ENCODE measurements at regions not wholly inside any gene's neighbourhood (a gene's known extent, or its start where the extent isn't known, plus 50 kb on each side); places are given as distances from the start of the nearest gene placed in this dataset.
A peak's percentile ranks its signal among the peaks of the same experiment; 100 is the strongest.

- ATAC-seq (ENCODE audit: insufficient read depth, low FRiP score) = no peak
- TF ChIP-seq CTCF (IDR thresholded peaks at IDR 0.05; ENCODE audit: control extremely low read depth, extremely low read depth) = no peak
- H3K4me1 ChIP-seq (ENCODE audit: control insufficient read depth in 5 of 5, insufficient read depth in 5 of 5, low read length in 5 of 5) = no peaks in the 10 kb centered on the region
- WGBS, 2 donors = 60 to 74% methylated on average over 4 of the region's 4 CpGs
- DNase-seq = peak in 2 of 3 donors; percentile 4 to 26
- H3K9ac ChIP-seq (ENCODE audit: insufficient read depth in 1 of 2, low read length in 2 of 2) = no peak overlapping the region
- no peak overlapping the region for H3K4me3 ChIP-seq
- H3K9me3 ChIP-seq (ENCODE audit: control insufficient read depth in 4 of 4, insufficient read depth in 3 of 4, low read length in 3 of 4) = no peaks in the 10 kb centered on the region
- H3K36me3 ChIP-seq (ENCODE audit: control insufficient read depth in 4 of 4, insufficient read depth in 4 of 4, low read length in 4 of 4) = no peaks in the 10 kb centered on the region
- H3K27me3 ChIP-seq (ENCODE audit: control insufficient read depth in 3 of 3, insufficient read depth in 3 of 3, low read length in 2 of 3) = peaks cover 0 to 2% (median 0%) of the 10 kb centered on the region in 3 donors
- H3K27ac ChIP-seq (ENCODE audit: low read depth in 1 of 2, low read length in 1 of 2) = no peak overlapping the region
Measured at GRCh38 chr21:19276665-19277064, 873.1 kb upstream of the TMPRSS15 start.

- H3K4me1 ChIP-seq (ENCODE audit: control insufficient read depth in 5 of 5, insufficient read depth in 5 of 5, low read length in 5 of 5) = no peaks in the 10 kb centered on the region
- H3K27me3 ChIP-seq (ENCODE audit: control insufficient read depth in 3 of 3, insufficient read depth in 3 of 3, low read length in 2 of 3) = no peaks in the 10 kb centered on the region
- ATAC-seq (ENCODE audit: insufficient read depth, low FRiP score) (no peak), DNase-seq (no peak)
- 84 to 88% methylated on average over 2 of the region's 2 CpGs for WGBS, 2 donors
- no peak for TF ChIP-seq CTCF (IDR thresholded peaks at IDR 0.05; ENCODE audit: control extremely low read depth, extremely low read depth)
- no peak overlapping the region for H3K9ac ChIP-seq (ENCODE audit: insufficient read depth in 1 of 2, low read length in 2 of 2)
- H3K27ac ChIP-seq (ENCODE audit: low read depth in 1 of 2, low read length in 1 of 2) = no peak overlapping the region
- H3K4me3 ChIP-seq = no peak overlapping the region
- H3K36me3 ChIP-seq (ENCODE audit: control insufficient read depth in 4 of 4, insufficient read depth in 4 of 4, low read length in 4 of 4) = no peaks in the 10 kb centered on the region
- H3K9me3 ChIP-seq (ENCODE audit: control insufficient read depth in 4 of 4, insufficient read depth in 3 of 4, low read length in 3 of 4) = no peaks in the 10 kb centered on the region
Measured at GRCh38 chr21:19286876-19287275, 883.3 kb upstream of the TMPRSS15 start.

DNA sequence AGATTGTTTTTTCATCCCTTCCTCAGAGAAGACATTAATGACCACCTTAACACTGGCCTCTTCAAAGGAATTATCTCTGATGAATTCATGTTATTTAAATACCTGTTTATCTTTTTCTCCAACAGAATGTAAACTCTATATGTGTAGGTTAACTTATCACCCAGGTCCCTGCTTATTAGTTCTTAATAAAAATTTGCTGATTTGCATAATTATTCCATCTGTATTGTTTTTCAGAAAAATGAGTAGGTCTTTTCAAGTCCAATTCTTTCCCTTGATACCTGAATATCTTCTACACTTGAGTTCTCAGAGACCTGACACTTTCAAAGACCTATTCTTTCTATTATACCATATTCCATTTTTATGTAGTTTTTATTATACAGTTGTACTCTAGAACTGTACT, 886.7 kb upstream of the TMPRSS15 start:
- no peaks in the 10 kb centered on the region for H3K4me1 ChIP-seq (ENCODE audit: control insufficient read depth in 5 of 5, insufficient read depth in 5 of 5, low read length in 5 of 5)
- H3K36me3 ChIP-seq (ENCODE audit: control insufficient read depth in 4 of 4, insufficient read depth in 4 of 4, low read length in 4 of 4) = no peaks in the 10 kb centered on the region
- DNase-seq = no peak
- no peak for TF ChIP-seq CTCF (IDR thresholded peaks at IDR 0.05; ENCODE audit: control extremely low read depth, extremely low read depth)
- no peak overlapping the region for H3K9ac ChIP-seq (ENCODE audit: insufficient read depth in 1 of 2, low read length in 2 of 2)
- ATAC-seq (ENCODE audit: insufficient read depth, low FRiP score) = no peak
- no peaks in the 10 kb centered on the region for H3K9me3 ChIP-seq (ENCODE audit: control insufficient read depth in 4 of 4, insufficient read depth in 3 of 4, low read length in 3 of 4)
- no peak overlapping the region for H3K27ac ChIP-seq (ENCODE audit: low read depth in 1 of 2, low read length in 1 of 2)
- H3K27me3 ChIP-seq (ENCODE audit: control insufficient read depth in 3 of 3, insufficient read depth in 3 of 3, low read length in 2 of 3) = no peaks in the 10 kb centered on the region
- no peak overlapping the region for H3K4me3 ChIP-seq

DNA sequence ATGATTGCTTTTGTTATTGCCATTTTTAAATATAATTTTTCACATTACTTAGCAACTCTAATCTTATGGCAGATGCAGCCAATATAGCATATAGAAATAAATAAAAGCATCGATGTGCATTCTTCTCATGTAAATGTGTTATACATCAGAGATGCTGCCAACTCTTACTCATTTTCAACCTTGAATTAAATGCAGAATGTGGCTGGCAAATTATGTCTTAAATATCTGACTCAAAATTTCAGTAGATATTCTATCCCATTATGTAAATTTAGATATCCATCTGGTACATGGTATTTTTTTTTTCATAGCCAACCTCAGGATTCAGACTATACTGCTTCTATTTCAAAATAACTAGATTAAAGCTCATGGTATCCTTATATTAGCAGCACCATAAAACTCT, 916.7 kb upstream of the TMPRSS15 start:
- no peak for DNase-seq
- no peak for ATAC-seq (ENCODE audit: insufficient read depth, low FRiP score)
- Histone ChIP-seq H3K27ac (ENCODE audit: low read depth in 1 of 2, low read length in 1 of 2) (no peak overlapping the region), H3K9me3 (ENCODE audit: control insufficient read depth in 4 of 4, insufficient read depth in 3 of 4, low read length in 3 of 4) (peaks cover 0 to 7% (median 0%) of the 10 kb centered on the region in 4 donors), H3K36me3 (ENCODE audit: control insufficient read depth in 4 of 4, insufficient read depth in 4 of 4, low read length in 4 of 4) (no peaks in the 10 kb centered on the region), H3K4me3 (no peak overlapping the region), H3K9ac (ENCODE audit: insufficient read depth in 1 of 2, low read length in 2 of 2) (no peak overlapping the region), H3K4me1 (ENCODE audit: control insufficient read depth in 5 of 5, insufficient read depth in 5 of 5, low read length in 5 of 5) (no peaks in the 10 kb centered on the region), H3K27me3 (ENCODE audit: control insufficient read depth in 3 of 3, insufficient read depth in 3 of 3, low read length in 2 of 3) (no peaks in the 10 kb centered on the region)
- WGBS, 2 donors = 84 to 94% methylated on average over 1 of the region's 1 CpG
- TF ChIP-seq CTCF (IDR thresholded peaks at IDR 0.05; ENCODE audit: control extremely low read depth, extremely low read depth) = no peak

Data from lung (tissue), 11 donors.